GM10248 (cell line): ENCODE measurements at regions not wholly inside any gene's neighbourhood (a gene's known extent, or its start where the extent isn't known, plus 50 kb on each side); places are given as distances from the start of the nearest gene placed in this dataset.

Source experiments
- CTCF ChIA-PET: fragments of 300-600 bp; sonication (Branson Sonifier 250); formaldehyde crosslinking; extraction: SDS; loops from one replicate; lab custom pipeline; 2021; ENCODE audit warnings: antibody characterized with exemption; lab: Yijun Ruan, JAX
- POLR2A ChIA-PET: fragments of 350-650 bp; sonication (Branson Sonifier 250); formaldehyde crosslinking; extraction: SDS; loops from one replicate; lab custom pipeline; 2020; ENCODE audit warnings: antibody characterized with exemption; lab: Yijun Ruan, JAX
- DNase-seq: peaks from one replicate; pipeline ENCODE4 v3.0.0; 2012; ENCODE audit errors: extremely low spot score
- CTCF ChIP-seq: IDR thresholded peaks from 2 replicates; pipeline ENCODE4 v1.5.1; 2012; ENCODE audit warnings: mild to moderate bottlenecking, low read depth; ENCODE audit errors: extremely low read depth, missing control alignments, control extremely low read depth

DNA sequence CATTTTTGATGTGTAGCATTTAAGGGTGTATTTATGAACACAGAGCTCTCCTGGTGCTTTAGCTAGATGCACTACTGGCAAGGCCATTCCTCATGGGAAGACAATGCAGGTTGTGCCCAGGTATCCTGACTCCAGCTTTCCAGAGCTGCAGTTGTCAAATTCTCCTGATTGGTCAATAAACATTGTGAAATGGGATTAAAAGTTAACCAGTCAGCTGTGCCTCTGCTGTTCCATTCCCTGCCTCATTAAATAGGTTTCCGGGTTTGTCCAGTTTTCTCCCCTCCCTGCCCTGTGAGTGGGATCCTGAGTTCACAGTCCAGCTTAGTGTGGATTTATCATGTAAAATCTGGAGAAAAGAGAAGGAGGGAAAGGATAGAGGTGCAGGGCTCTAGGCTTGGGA is 207.3 kb downstream of the SQOR start:
- CTCF ChIA-PET, result no interaction called here

GRCh38 chr15:45847645-45848044 is 212.8 kb downstream of the SQOR start:
- TF ChIP-seq CTCF, result no peak
- ChIA-PET CTCF (no interaction called here), POLR2A (no interaction called here)
- DNase-seq, result no peak

More for the DNA sequence above, 207.3 kb downstream of the SQOR start:
- POLR2A ChIA-PET, result no interaction called here
- TF ChIP-seq CTCF, result no peak
- DNase-seq, result no peak

GRCh38 chr15:45849136-45849535 is 214.3 kb downstream of the SQOR start:
- ChIA-PET CTCF (no interaction called here), POLR2A (no interaction called here)
- no peak for TF ChIP-seq CTCF
- DNase-seq, result no peak

- ChIA-PET POLR2A (no interaction called here), CTCF (no interaction called here)
- DNase-seq, result no peak
- no peak for TF ChIP-seq CTCF
Measured at GRCh38 chr15:45854455-45855202, 219.8 kb downstream of the SQOR start.

GRCh38 chr15:45855210-45855906 is 220.5 kb downstream of the SQOR start:
- DNase-seq, result no peak
- no peak for TF ChIP-seq CTCF
- ChIA-PET POLR2A (no interaction called here), CTCF (interaction anchor here (1.2 kb wide), 1 partner anchor 10 kb away, joined by 3 read pairs; no protein-coding TSS in a partner anchor)

- ChIA-PET POLR2A (no interaction called here), CTCF (interaction anchor here (1.2 kb wide), 1 partner anchor 9 kb away, joined by 3 read pairs; no protein-coding TSS in a partner anchor)
Measured at GRCh38 chr15:45855907-45856579, 221.2 kb downstream of the SQOR start.

More at GRCh38 chr15:45855907-45856579, 221.2 kb downstream of the SQOR start:
- no peak for TF ChIP-seq CTCF
- DNase-seq, result no peak
